ENCODE measurements at regions not wholly inside any gene's neighbourhood (a gene's known extent, or its start where the extent isn't known, plus 50 kb on each side); places are given as distances from the start of the nearest gene placed in this dataset.

- no peak for TF ChIP-seq CTCF (IDR thresholded peaks at IDR 0.05; ENCODE audit: low read depth, low read length)
- no peak overlapping the region for H3K4me3 ChIP-seq (ENCODE audit: low read depth, low read length)
Observed at GRCh38 chr1:14310476-14310875, 288.0 kb upstream of the KAZN start.

- no peak for TF ChIP-seq CTCF (IDR thresholded peaks at IDR 0.05; ENCODE audit: low read depth, low read length)
Observed at GRCh38 chr1:14313731-14314431, 284.6 kb upstream of the KAZN start.

GRCh38 chr1:14318830-14319229 is 279.7 kb upstream of the KAZN start:
- H3K4me3 ChIP-seq (ENCODE audit: low read depth, low read length): no peak overlapping the region
- no peak for TF ChIP-seq CTCF (IDR thresholded peaks at IDR 0.05; ENCODE audit: low read depth, low read length)

More at GRCh38 chr1:14313731-14314431, 284.6 kb upstream of the KAZN start:
- H3K4me3 ChIP-seq (ENCODE audit: low read depth, low read length): no peak overlapping the region

- TF ChIP-seq CTCF (IDR thresholded peaks at IDR 0.05; ENCODE audit: low read depth, low read length): no peak
- no peak overlapping the region for H3K4me3 ChIP-seq (ENCODE audit: low read depth, low read length)
Observed at GRCh38 chr1:14320518-14320917, 278.0 kb upstream of the KAZN start.

- H3K4me3 ChIP-seq (ENCODE audit: low read depth, low read length): no peak overlapping the region
- no peak for TF ChIP-seq CTCF (IDR thresholded peaks at IDR 0.05; ENCODE audit: low read depth, low read length)
Observed at GRCh38 chr1:14320986-14321385, 277.5 kb upstream of the KAZN start.

GRCh38 chr1:14321422-14321821 is 277.1 kb upstream of the KAZN start:
- H3K4me3 ChIP-seq (ENCODE audit: low read depth, low read length): no peak overlapping the region
- TF ChIP-seq CTCF (IDR thresholded peaks at IDR 0.05; ENCODE audit: low read depth, low read length): no peak

GRCh38 chr1:14323568-14324247 is 274.8 kb upstream of the KAZN start:
- no peak for TF ChIP-seq CTCF (IDR thresholded peaks at IDR 0.05; ENCODE audit: low read depth, low read length)
- no peak overlapping the region for H3K4me3 ChIP-seq (ENCODE audit: low read depth, low read length)
